HepG2 (cell line): ENCODE measurements at regions not wholly inside any gene's neighbourhood (a gene's known extent, or its start where the extent isn't known, plus 50 kb on each side); places are given as distances from the start of the nearest gene placed in this dataset.

Experiments
- ATAC-seq: fragments of 200-7000 bp; cut with Tn5 transposase; 3 replicates; pipeline ENCODE4 v1.9.1; 2020; ENCODE audit warnings: mild to moderate bottlenecking, moderate library complexity
- BruUV-seq: library from RNA; stranded (reverse); fragments of 400-500 nt; replicated peaks from 2 replicates; lab custom pipeline; 2021; lab: Mats Ljungman, UMichigan
- CTCF ChIA-PET: fragments of 300-600 bp; formaldehyde crosslinking; extraction: SDS; loops from one replicate; lab custom pipeline; 2021; ENCODE audit warnings: low total read pairs, inconsistent platforms, low intra/inter-chr PET ratio; lab: Yijun Ruan, JAX
- POLR2A ChIA-PET: fragments of 350-600 bp; sonication (Branson Sonifier 250); formaldehyde crosslinking; loops from one replicate; lab custom pipeline; 2020; ENCODE audit warnings: antibody characterized with exemption, inconsistent platforms; lab: Yijun Ruan, JAX
- DNase-seq: peaks from one replicate; pipeline ENCODE4 v3.0.0-alpha.2; 2015; ENCODE audit warnings: low spot score
- FAIRE-seq: peaks from 3 replicates; lab custom pipeline; 2011; peaks lifted over from hg19 to GRCh38; lab: Jason Lieb, UNC
- H2AFZ ChIP-seq: one replicate; pipeline ENCODE4 v1.6.1; 2011; ENCODE audit warnings: low read length, inconsistent platforms
- H3K27ac ChIP-seq: fragments of 300-600 bp; 3 replicates; pipeline ENCODE4 v1.8.0; 2011; ENCODE audit warnings: mixed run types, mild to moderate bottlenecking, mixed read lengths, low read length, inconsistent platforms; ENCODE audit not compliant: insufficient read depth; ENCODE audit errors: extremely low read length
- H3K27me3 ChIP-seq, 2 experiments: fragments of 200-600 bp in 1 of 2; 2 replicates in 1 of 2; 3 replicates in 1 of 2; pipeline versions ENCODE4 v1.6.0 to v1.8.0; 2011; ENCODE audit warnings: low read length in 2 of 2, mild to moderate bottlenecking in 2 of 2, moderate library complexity in 2 of 2, inconsistent platforms in 1 of 2; ENCODE audit not compliant: insufficient read depth in 2 of 2, control insufficient read depth in 1 of 2
- H3K36me3 ChIP-seq, 2 experiments: fragments of 200-600 bp in 1 of 2; replicated peaks in 1 of 2; 2 replicates in 1 of 2; 3 replicates in 1 of 2; pipeline versions ENCODE4 v1.5.1 to v1.8.0; 2011; ENCODE audit warnings: low read length in 2 of 2, inconsistent platforms in 1 of 2; ENCODE audit not compliant: insufficient read depth in 2 of 2, control insufficient read depth in 1 of 2
- H3K4me1 ChIP-seq: 2 replicates; pipeline ENCODE4 v1.5.1; 2012; ENCODE audit warnings: low read length, inconsistent platforms; ENCODE audit not compliant: insufficient read depth
- H3K4me2 ChIP-seq: 2 replicates; pipeline ENCODE4 v1.6.0; 2011; ENCODE audit warnings: low read depth, low read length, inconsistent platforms
- H3K4me3 ChIP-seq, 3 experiments: fragments of 200-600 bp in 1 of 3; sonication (generic), shearing (Covaris generic) in 1 of 3; replicated peaks in 1 of 3; 2 replicates each; pipeline ENCODE4 v1.5.1; 2011 to 2016; ENCODE audit warnings: low read length in 3 of 3, inconsistent platforms in 2 of 3, low read depth in 2 of 3, mild to moderate bottlenecking in 2 of 3, control low read depth in 1 of 3, mixed read lengths in 1 of 3; ENCODE audit not compliant: insufficient read depth in 1 of 3
- H3K79me2 ChIP-seq: one replicate; pipeline ENCODE4 v1.6.1; 2011; ENCODE audit warnings: low read length, inconsistent platforms; ENCODE audit not compliant: insufficient read depth
- H3K9ac ChIP-seq: 2 replicates; pipeline ENCODE4 v1.6.0; 2011; ENCODE audit warnings: mild to moderate bottlenecking, low read depth, low read length, inconsistent platforms; ENCODE audit not compliant: insufficient read depth
- H3K9me3 ChIP-seq: 2 replicates; pipeline ENCODE4 v1.5.1; 2012; ENCODE audit warnings: mild to moderate bottlenecking, low read length
- H4K20me1 ChIP-seq: 2 replicates; pipeline ENCODE4 v1.6.0; 2011; ENCODE audit warnings: inconsistent platforms, mild to moderate bottlenecking, low read length, moderate library complexity; ENCODE audit not compliant: insufficient read depth
- ATM ChIP-seq: fragments of 450-650 bp; IDR thresholded peaks from 2 replicates; pipeline ENCODE4 v1.7.1; 2017; ENCODE audit warnings: mild to moderate bottlenecking, borderline replicate concordance
- CAMTA2 ChIP-seq: sonication (generic); formaldehyde crosslinking; IDR thresholded peaks from 2 replicates; pipeline ENCODE4 v1.4.0; 2020; ENCODE audit warnings: mild to moderate bottlenecking, missing genetic modification reagents, borderline replicate concordance
- CHCHD3 ChIP-seq: sonication (generic); formaldehyde crosslinking; IDR thresholded peaks from 2 replicates; pipeline ENCODE4 v1.8.0; 2022; ENCODE audit warnings: mild to moderate bottlenecking, missing genetic modification reagents, moderate library complexity
- DBP ChIP-seq: sonication (generic); formaldehyde crosslinking; IDR thresholded peaks from 2 replicates; pipeline ENCODE4 v1.4.0; 2020; ENCODE audit warnings: missing genetic modification reagents; ENCODE audit errors: not compliant biosample characterization
- FOXP1 ChIP-seq, 2 experiments: fragments of 450-650 bp in 1 of 2; IDR thresholded peaks; 2 replicates each; pipeline ENCODE4 v1.6.1; 2017 to 2018; ENCODE audit warnings: antibody characterized with exemption in 1 of 2
- RARA ChIP-seq: IDR thresholded peaks from 2 replicates; pipeline ENCODE4 v1.6.1; 2016; ENCODE audit warnings: missing genetic modification reagents, missing compliant biosample characterization
- SNAPC4 ChIP-seq: sonication (generic); formaldehyde crosslinking; IDR thresholded peaks from 2 replicates; pipeline ENCODE4 v1.4.0; 2020; ENCODE audit warnings: mild to moderate bottlenecking, missing genetic modification reagents
- ZBTB44 ChIP-seq: sonication (generic); formaldehyde crosslinking; IDR thresholded peaks from 2 replicates; pipeline ENCODE4 v1.4.0; 2020; ENCODE audit warnings: missing genetic modification reagents
- ZNF430 ChIP-seq: sonication (generic); formaldehyde crosslinking; IDR thresholded peaks from 2 replicates; pipeline ENCODE4 v1.9.0; 2021; ENCODE audit warnings: mild to moderate bottlenecking, missing genetic modification reagents
- ZNF431 ChIP-seq: sonication (generic); formaldehyde crosslinking; IDR thresholded peaks from 2 replicates; pipeline ENCODE4 v1.9.0; 2022; ENCODE audit warnings: missing genetic modification reagents, low read depth, mild to moderate bottlenecking, borderline replicate concordance
- WGBS: methylation state at CpG from one replicate; pipeline ENCODE4 v1.1.6; 2017; ENCODE audit warnings: low lambda C conversion rate; 5-methylcytosine and 5-hydroxymethylcytosine counted together
- in situ Hi-C: cut with HindIII; loops from 2 replicates; pipeline ENCODE4 v1.10.0; 2017; ENCODE audit warnings: low pct_unique_long_range_greater_than_20kb; ENCODE audit not compliant: extremely low pct_ligation_motif_present
- intact Hi-C: fragments of 100-400 bp; cut with micrococcal nuclease; formaldehyde crosslinking; loops from one replicate; pipeline ENCODE4 v1.10.0; 2022; ENCODE audit not compliant: unreplicated experiment
- TF ChIP-seq, protein P1 (sequence below): sonication (generic); formaldehyde crosslinking; IDR thresholded peaks from 2 replicates; pipeline ENCODE4 v1.4.0; 2020; ENCODE audit warnings: missing genetic modification reagents

DNA sequence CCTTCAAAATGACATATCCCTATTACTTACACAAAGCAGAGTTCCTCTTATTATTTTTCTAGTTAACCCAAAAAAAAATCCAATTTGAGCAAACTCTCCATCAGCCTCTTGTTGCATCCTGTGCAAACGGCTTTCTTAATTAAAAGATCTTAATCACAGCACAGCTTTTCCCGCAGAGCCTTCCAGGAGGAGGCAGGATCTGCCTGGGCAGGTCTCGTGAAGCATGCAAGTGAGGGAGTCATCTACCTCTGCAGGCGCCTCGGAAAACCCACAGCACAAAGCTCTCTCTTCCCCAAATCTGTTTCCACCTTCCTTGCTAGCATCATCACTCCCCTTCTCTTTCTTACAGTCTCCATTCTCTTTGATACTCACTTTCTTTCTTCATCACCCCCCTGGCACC lies 100.4 kb downstream of the EN1 start:
- ATAC-seq (no peak), DNase-seq (no peak), FAIRE-seq (no peak)
- Histone ChIP-seq H3K36me3 (no peaks in the 10 kb centered on the region), H3K4me1 (no peaks in the 10 kb centered on the region), H3K27me3 (0 out of 5 replicates have a peak, but pooled peaks cover 0 to 4% of the 10 kb centered on the region in 2 experiments), H3K4me2 (no peak overlapping the region), H2AFZ (no peak overlapping the region), H3K27ac (no peak overlapping the region), H3K9ac (no peak overlapping the region), H3K9me3 (peaks cover 34% of the 10 kb centered on the region), H3K79me2 (no peaks in the 10 kb centered on the region), H4K20me1 (no peaks in the 10 kb centered on the region), H3K4me3 (no peak overlapping the region)
- BruUV-seq: no TSS peak
- intact Hi-C loops (no loop called here), in situ Hi-C loops (no loop called here)
- ChIA-PET POLR2A (no interaction called here), CTCF (no interaction called here)
- 19% methylated on average over 5 of the region's 5 CpGs for WGBS
- TF ChIP-seq ATM: no peak
- TF ChIP-seq, protein P1, sequence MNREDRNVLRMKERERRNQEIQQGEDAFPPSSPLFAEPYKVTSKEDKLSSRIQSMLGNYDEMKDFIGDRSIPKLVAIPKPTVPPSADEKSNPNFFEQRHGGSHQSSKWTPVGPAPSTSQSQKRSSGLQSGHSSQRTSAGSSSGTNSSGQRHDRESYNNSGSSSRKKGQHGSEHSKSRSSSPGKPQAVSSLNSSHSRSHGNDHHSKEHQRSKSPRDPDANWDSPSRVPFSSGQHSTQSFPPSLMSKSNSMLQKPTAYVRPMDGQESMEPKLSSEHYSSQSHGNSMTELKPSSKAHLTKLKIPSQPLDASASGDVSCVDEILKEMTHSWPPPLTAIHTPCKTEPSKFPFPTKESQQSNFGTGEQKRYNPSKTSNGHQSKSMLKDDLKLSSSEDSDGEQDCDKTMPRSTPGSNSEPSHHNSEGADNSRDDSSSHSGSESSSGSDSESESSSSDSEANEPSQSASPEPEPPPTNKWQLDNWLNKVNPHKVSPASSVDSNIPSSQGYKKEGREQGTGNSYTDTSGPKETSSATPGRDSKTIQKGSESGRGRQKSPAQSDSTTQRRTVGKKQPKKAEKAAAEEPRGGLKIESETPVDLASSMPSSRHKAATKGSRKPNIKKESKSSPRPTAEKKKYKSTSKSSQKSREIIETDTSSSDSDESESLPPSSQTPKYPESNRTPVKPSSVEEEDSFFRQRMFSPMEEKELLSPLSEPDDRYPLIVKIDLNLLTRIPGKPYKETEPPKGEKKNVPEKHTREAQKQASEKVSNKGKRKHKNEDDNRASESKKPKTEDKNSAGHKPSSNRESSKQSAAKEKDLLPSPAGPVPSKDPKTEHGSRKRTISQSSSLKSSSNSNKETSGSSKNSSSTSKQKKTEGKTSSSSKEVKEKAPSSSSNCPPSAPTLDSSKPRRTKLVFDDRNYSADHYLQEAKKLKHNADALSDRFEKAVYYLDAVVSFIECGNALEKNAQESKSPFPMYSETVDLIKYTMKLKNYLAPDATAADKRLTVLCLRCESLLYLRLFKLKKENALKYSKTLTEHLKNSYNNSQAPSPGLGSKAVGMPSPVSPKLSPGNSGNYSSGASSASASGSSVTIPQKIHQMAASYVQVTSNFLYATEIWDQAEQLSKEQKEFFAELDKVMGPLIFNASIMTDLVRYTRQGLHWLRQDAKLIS (CRISPR knock-in tag): no peak
- no peak for TF ChIP-seq ZNF431 (CRISPR knock-in tag)
- no peak for TF ChIP-seq SNAPC4 (CRISPR knock-in tag)
- no peak for TF ChIP-seq CHCHD3 (CRISPR knock-in tag)
- no peak for TF ChIP-seq DBP
- TF ChIP-seq RARA (CRISPR knock-in tag): no peak
- no peak for TF ChIP-seq FOXP1 (IDR thresholded peaks at IDR 0.05)
- TF ChIP-seq FOXP1 (CRISPR knock-in tag; IDR thresholded peaks at IDR 0.05): no peak
- TF ChIP-seq ZBTB44: no peak
- no peak for TF ChIP-seq ZNF430 (CRISPR knock-in tag)
- TF ChIP-seq CAMTA2: no peak
